CD8-positive, alpha-beta memory T cell (primary cell): ENCODE measurements at regions not wholly inside any gene's neighbourhood (a gene's known extent, or its start where the extent isn't known, plus 50 kb on each side); places are given as distances from the start of the nearest gene placed in this dataset.

Experiments
- CTCF ChIA-PET: fragments of 350-600 bp; sonication (Branson Sonifier 250); formaldehyde crosslinking; loops from one replicate; lab custom pipeline; 2021; ENCODE audit warnings: antibody characterized with exemption; lab: Charles Lee
- POLR2A ChIA-PET: fragments of 350-600 bp; sonication (Branson Sonifier 250); formaldehyde crosslinking; loops from one replicate; lab custom pipeline; 2021; ENCODE audit warnings: antibody characterized with exemption; lab: Charles Lee
- DNase-seq, 5 donors: peaks; one replicate each; pipeline versions ENCODE4 v3.0.0 to v3.0.0-alpha.2; 2020 to 2022; ENCODE audit warnings: mixed read lengths in 1 of 5
- H3K27ac ChIP-seq: one replicate; pipeline ENCODE4 v1.7.0; 2013; ENCODE audit warnings: low read depth, mild to moderate bottlenecking, low read length, moderate library complexity
- H3K27me3 ChIP-seq: 2 replicates; pipeline ENCODE4 v1.7.0; 2013; ENCODE audit warnings: low read length, mild to moderate bottlenecking; ENCODE audit not compliant: insufficient read depth, poor library complexity, severe bottlenecking
- H3K36me3 ChIP-seq: 2 replicates; pipeline ENCODE4 v1.7.0; 2013; ENCODE audit warnings: mild to moderate bottlenecking, low read length, moderate library complexity; ENCODE audit not compliant: insufficient read depth
- H3K4me1 ChIP-seq: 2 replicates; pipeline ENCODE4 v1.7.0; 2013; ENCODE audit warnings: mild to moderate bottlenecking, low read length, moderate library complexity; ENCODE audit not compliant: insufficient read depth
- H3K4me3 ChIP-seq: 2 replicates; pipeline ENCODE4 v1.7.0; 2013; ENCODE audit warnings: mild to moderate bottlenecking, low read length
- H3K9me3 ChIP-seq: 2 replicates; pipeline ENCODE4 v1.7.0; 2013; ENCODE audit warnings: mild to moderate bottlenecking, low read length
- H3K27ac Mint-ChIP-seq, 8 donors: one replicate each; pipeline ENCODE4 v1.8.0; 2020 to 2021; ENCODE audit warnings: mixed read lengths in 8 of 8, mild to moderate bottlenecking in 6 of 8, inconsistent platforms in 3 of 8, moderate library complexity in 3 of 8
- H3K27me3 Mint-ChIP-seq, 2 donors: one replicate each; pipeline ENCODE4 v1.8.0; 2020 to 2021; ENCODE audit warnings: mixed read lengths in 2 of 2, mild to moderate bottlenecking in 1 of 2, moderate library complexity in 1 of 2
- H3K36me3 Mint-ChIP-seq, 3 donors: one replicate each; pipeline ENCODE4 v1.8.0; 2020 to 2021; ENCODE audit warnings: mixed read lengths in 3 of 3, inconsistent platforms in 1 of 3, mild to moderate bottlenecking in 1 of 3
- H3K4me1 Mint-ChIP-seq, 3 donors: one replicate each; pipeline ENCODE4 v1.8.0; 2020 to 2021; ENCODE audit warnings: mixed read lengths in 3 of 3, inconsistent platforms in 1 of 3, mild to moderate bottlenecking in 1 of 3
- H3K4me3 Mint-ChIP-seq, 7 donors: one replicate each; pipeline ENCODE4 v1.8.0; 2020 to 2021; ENCODE audit warnings: mixed read lengths in 7 of 7, mild to moderate bottlenecking in 6 of 7, moderate library complexity in 4 of 7, inconsistent platforms in 2 of 7
- H3K9me3 Mint-ChIP-seq, 5 donors: one replicate each; pipeline ENCODE4 v1.8.0; 2020 to 2022; ENCODE audit warnings: mixed read lengths in 5 of 5, mild to moderate bottlenecking in 3 of 5, moderate library complexity in 2 of 5, inconsistent platforms in 1 of 5

GRCh38 chr11:98616098-98616655 lies 404.6 kb upstream of the CNTN5 start:
- Mint-ChIP-seq H3K27me3 (no peaks in the 10 kb centered on the region), H3K9me3 (peaks cover 2 to 23% (median 19%) of the 10 kb centered on the region in 5 donors), H3K4me1 (no peaks in the 10 kb centered on the region), H3K4me3 (no peak overlapping the region), H3K27ac (no peak overlapping the region), H3K36me3 (no peaks in the 10 kb centered on the region)
- no peaks in the 10 kb centered on the region for H3K9me3 ChIP-seq
- ChIA-PET POLR2A (no interaction called here), CTCF (no interaction called here)
- DNase-seq: no peak
- no peaks in the 10 kb centered on the region for H3K4me1 ChIP-seq
- no peak overlapping the region for H3K27ac ChIP-seq
- no peaks in the 10 kb centered on the region for H3K36me3 ChIP-seq
- no peaks in the 10 kb centered on the region for H3K27me3 ChIP-seq
- no peak overlapping the region for H3K4me3 ChIP-seq

- Histone ChIP-seq H3K27ac (no peak overlapping the region), H3K36me3 (no peaks in the 10 kb centered on the region), H3K9me3 (no peaks in the 10 kb centered on the region), H3K27me3 (no peaks in the 10 kb centered on the region), H3K4me1 (no peaks in the 10 kb centered on the region), H3K4me3 (no peak overlapping the region)
- Mint-ChIP-seq H3K36me3 (no peaks in the 10 kb centered on the region), H3K27me3 (no peaks in the 10 kb centered on the region), H3K4me3 (no peak overlapping the region), H3K27ac (no peak overlapping the region), H3K4me1 (no peaks in the 10 kb centered on the region), H3K9me3 (peaks cover 12 to 40% (median 17%) of the 10 kb centered on the region in 5 donors)
- ChIA-PET POLR2A (no interaction called here), CTCF (no interaction called here)
- no peak for DNase-seq
These were observed 399.0 kb upstream of the CNTN5 start for GRCh38 chr11:98621767-98622166.

GRCh38 chr11:98625526-98625925 lies 395.2 kb upstream of the CNTN5 start:
- Mint-ChIP-seq H3K27ac (no peak overlapping the region), H3K4me1 (no peaks in the 10 kb centered on the region), H3K9me3 (peaks cover 9 to 45% (median 13%) of the 10 kb centered on the region in 5 donors), H3K36me3 (no peaks in the 10 kb centered on the region), H3K4me3 (no peak overlapping the region), H3K27me3 (no peaks in the 10 kb centered on the region)
- no peaks in the 10 kb centered on the region for H3K4me1 ChIP-seq
- H3K4me3 ChIP-seq: no peak overlapping the region
- no peaks in the 10 kb centered on the region for H3K9me3 ChIP-seq
- DNase-seq: no peak
- POLR2A ChIA-PET: no interaction called here
- no peak overlapping the region for H3K27ac ChIP-seq
- CTCF ChIA-PET: no interaction called here
- no peaks in the 10 kb centered on the region for H3K27me3 ChIP-seq
- H3K36me3 ChIP-seq: no peaks in the 10 kb centered on the region

- Histone ChIP-seq H3K9me3 (no peaks in the 10 kb centered on the region), H3K27ac (no peak overlapping the region), H3K36me3 (no peaks in the 10 kb centered on the region), H3K27me3 (no peaks in the 10 kb centered on the region), H3K4me3 (no peak overlapping the region), H3K4me1 (no peaks in the 10 kb centered on the region)
- H3K36me3 Mint-ChIP-seq: no peaks in the 10 kb centered on the region
- H3K9me3 Mint-ChIP-seq: peaks cover 0 to 33% (median 13%) of the 10 kb centered on the region in 5 donors
- H3K4me3 Mint-ChIP-seq: no peak overlapping the region
- ChIA-PET POLR2A (no interaction called here), CTCF (no interaction called here)
- H3K27me3 Mint-ChIP-seq: no peaks in the 10 kb centered on the region
- no peak overlapping the region for H3K27ac Mint-ChIP-seq
- DNase-seq: no peak
- H3K4me1 Mint-ChIP-seq: no peaks in the 10 kb centered on the region
These were observed 390.0 kb upstream of the CNTN5 start for GRCh38 chr11:98630736-98631135.

- DNase-seq: no peak
- H3K4me1 ChIP-seq: no peaks in the 10 kb centered on the region
- POLR2A ChIA-PET: no interaction called here
- CTCF ChIA-PET: no interaction called here
- H3K27ac Mint-ChIP-seq: no peak overlapping the region
- no peak overlapping the region for H3K4me3 Mint-ChIP-seq
- no peaks in the 10 kb centered on the region for H3K27me3 Mint-ChIP-seq
- H3K4me1 Mint-ChIP-seq: no peaks in the 10 kb centered on the region
- no peak overlapping the region for H3K27ac ChIP-seq
- H3K9me3 Mint-ChIP-seq: peaks cover 0 to 51% (median 4%) of the 10 kb centered on the region in 5 donors
- no peaks in the 10 kb centered on the region for H3K36me3 Mint-ChIP-seq
- no peak overlapping the region for H3K4me3 ChIP-seq
- no peaks in the 10 kb centered on the region for H3K36me3 ChIP-seq
- no peaks in the 10 kb centered on the region for H3K27me3 ChIP-seq
- no peaks in the 10 kb centered on the region for H3K9me3 ChIP-seq
These were observed 363.0 kb upstream of the CNTN5 start for GRCh38 chr11:98657711-98658110.

- no peak for DNase-seq
- Histone ChIP-seq H3K9me3 (no peaks in the 10 kb centered on the region), H3K4me3 (no peak overlapping the region), H3K4me1 (no peaks in the 10 kb centered on the region), H3K36me3 (no peaks in the 10 kb centered on the region), H3K27me3 (no peaks in the 10 kb centered on the region), H3K27ac (no peak overlapping the region)
- CTCF ChIA-PET: no interaction called here
- Mint-ChIP-seq H3K4me1 (no peaks in the 10 kb centered on the region), H3K4me3 (no peak overlapping the region), H3K27me3 (no peaks in the 10 kb centered on the region), H3K27ac (no peak overlapping the region), H3K9me3 (peaks cover 2 to 44% (median 2%) of the 10 kb centered on the region in 5 donors), H3K36me3 (no peaks in the 10 kb centered on the region)
- POLR2A ChIA-PET: no interaction called here
These were observed 361.3 kb upstream of the CNTN5 start for GRCh38 chr11:98659431-98659830.

GRCh38 chr11:98674390-98674789 lies 346.4 kb upstream of the CNTN5 start:
- Mint-ChIP-seq H3K27ac (no peak overlapping the region), H3K36me3 (no peaks in the 10 kb centered on the region), H3K4me1 (no peaks in the 10 kb centered on the region), H3K27me3 (no peaks in the 10 kb centered on the region), H3K9me3 (peaks cover 13 to 30% (median 20%) of the 10 kb centered on the region in 5 donors), H3K4me3 (no peak overlapping the region)
- Histone ChIP-seq H3K27me3 (no peaks in the 10 kb centered on the region), H3K9me3 (no peaks in the 10 kb centered on the region), H3K4me1 (no peaks in the 10 kb centered on the region), H3K27ac (no peak overlapping the region), H3K36me3 (no peaks in the 10 kb centered on the region), H3K4me3 (no peak overlapping the region)
- DNase-seq: no peak
- CTCF ChIA-PET: no interaction called here
- POLR2A ChIA-PET: no interaction called here

- H3K9me3 Mint-ChIP-seq: peaks cover 13 to 47% (median 21%) of the 10 kb centered on the region in 5 donors
- no peak overlapping the region for H3K27ac Mint-ChIP-seq
These were observed 341.1 kb upstream of the CNTN5 start for GRCh38 chr11:98679673-98680072.

More at GRCh38 chr11:98679673-98680072, 341.1 kb upstream of the CNTN5 start:
- ChIA-PET POLR2A (no interaction called here), CTCF (no interaction called here)
- no peak for DNase-seq
- Mint-ChIP-seq H3K4me3 (no peak overlapping the region), H3K4me1 (no peaks in the 10 kb centered on the region), H3K36me3 (no peaks in the 10 kb centered on the region), H3K27me3 (no peaks in the 10 kb centered on the region)
- Histone ChIP-seq H3K9me3 (no peaks in the 10 kb centered on the region), H3K27me3 (no peaks in the 10 kb centered on the region), H3K27ac (no peak overlapping the region), H3K4me3 (no peak overlapping the region), H3K4me1 (no peaks in the 10 kb centered on the region), H3K36me3 (no peaks in the 10 kb centered on the region)
